ENCODE measurements at regions not wholly inside any gene's neighbourhood (a gene's known extent, or its start where the extent isn't known, plus 50 kb on each side); places are given as distances from the start of the nearest gene placed in this dataset.

- intact Hi-C loops (cut with micrococcal nuclease; ENCODE audit: unreplicated experiment), result no loop called here
- Histone ChIP-seq H3K27ac (ENCODE audit: control insufficient read depth, insufficient read depth) (no peak overlapping the region), H4K20me1 (ENCODE audit: control insufficient read depth, insufficient read depth) (no peaks in the 10 kb centered on the region), H3K27me3 (replicated peaks in 1 of 2; ENCODE audit: control insufficient read depth in 2 of 2, insufficient read depth in 2 of 2, low read length in 1 of 2) (no peaks in the 10 kb centered on the region; a peak in 1 of 4 replicates), H3K4me1 (ENCODE audit: control insufficient read depth, insufficient read depth, low read length) (no peaks in the 10 kb centered on the region), H3K79me2 (ENCODE audit: control insufficient read depth, insufficient read depth, low read length) (no peaks in the 10 kb centered on the region), H3K4me2 (ENCODE audit: control insufficient read depth, insufficient read depth) (no peak overlapping the region), H3K9me3 (replicated peaks; ENCODE audit: control insufficient read depth, insufficient read depth, low read length) (no peaks in the 10 kb centered on the region), H3K9ac (ENCODE audit: control insufficient read depth, insufficient read depth, low read length) (no peak overlapping the region), H2AFZ (ENCODE audit: control insufficient read depth, low read depth, low read length) (no peak overlapping the region), H3K4me3 (no peak overlapping the region), H3K36me3 (ENCODE audit: control insufficient read depth in 2 of 2, insufficient read depth in 2 of 2, low read length in 1 of 2) (no peaks in the 10 kb centered on the region)
- POLR2A ChIA-PET, result no interaction called here
- DNase-seq (ENCODE audit: low read depth, low spot score) (no peak), ATAC-seq (no peak), FAIRE-seq (no peak)
- in situ Hi-C loops (cut with MboI), result no loop called here
- RAD21 ChIA-PET (ENCODE audit: unreplicated experiment), result interaction anchor here (1.3 kb wide), 1 partner anchor 120 kb away, joined by 4 read pairs; no protein-coding TSS in a partner anchor
- WGBS (ENCODE audit: insufficient coverage, insufficient replicate concordance, low lambda C conversion rate, missing lambda C conversion rate), result 58% methylated on average over 14 of the region's 14 CpGs
- CTCF ChIA-PET, result interaction anchor here (1.2 to 5.6 kb wide), 2 partner anchors 53 to 122 kb away, joined by 3 to 46 read pairs; no protein-coding TSS in a partner anchor
- SMC1A ChIA-PET (ENCODE audit: uncharacterized antibody, unreplicated experiment), result interaction anchor here (1.5 kb wide), 1 partner anchor 121 kb away, joined by 3 read pairs; no protein-coding TSS in a partner anchor
- no TSS peak for BruUV-seq (replicated peaks)
- no peak for TF ChIP-seq GABPA (IDR thresholded peaks at IDR 0.05; ENCODE audit: low read depth)
- no peak for TF ChIP-seq ZBTB40 (IDR thresholded peaks at IDR 0.05; ENCODE audit: borderline replicate concordance)
- TF ChIP-seq IRF4 (IDR thresholded peaks at IDR 0.05; ENCODE audit: low read depth, low read length), result no peak
- no peak for TF ChIP-seq IKZF2 (IDR thresholded peaks at IDR 0.05)
- no peak for TF ChIP-seq IRF5 (IDR thresholded peaks at IDR 0.05; ENCODE audit: borderline replicate concordance)
- TF ChIP-seq PAX5 (IDR thresholded peaks at IDR 0.05; ENCODE audit: borderline replicate concordance, low read depth, low read length), result no peak
- TF ChIP-seq TARDBP (IDR thresholded peaks at IDR 0.05; ENCODE audit: borderline replicate concordance), result no peak
- no peak for TF ChIP-seq SMC3 (IDR thresholded peaks at IDR 0.05; ENCODE audit: borderline replicate concordance, low read length)
- no peak for TF ChIP-seq GATAD2B (conservative IDR thresholded peaks at IDR 0.05; ENCODE audit: low read depth)
- no peak for TF ChIP-seq RB1 (IDR thresholded peaks at IDR 0.05; ENCODE audit: borderline replicate concordance)
- no peak for TF ChIP-seq RELB (IDR thresholded peaks at IDR 0.05; ENCODE audit: low read depth)
- TF ChIP-seq E4F1 (IDR thresholded peaks at IDR 0.05; ENCODE audit: borderline replicate concordance, partially characterized antibody), result no peak
- TF ChIP-seq SP1 (IDR thresholded peaks at IDR 0.05; ENCODE audit: low read depth, low read length), result no peak
- TF ChIP-seq CHD4 (IDR thresholded peaks at IDR 0.05), result no peak
- no peak for TF ChIP-seq HDAC2 (IDR thresholded peaks at IDR 0.05)
- no peak for TF ChIP-seq NR2C1 (IDR thresholded peaks at IDR 0.05)
- TF ChIP-seq SUZ12 (IDR thresholded peaks at IDR 0.05; ENCODE audit: unreplicated experiment), result no peak
These were observed 72.5 kb upstream of the SMYD2 start for GRCh38 chr1:214208460-214208859.

Data from GM12878 (cell line).